ENCODE measurements at regions not wholly inside any gene's neighbourhood (a gene's known extent, or its start where the extent isn't known, plus 50 kb on each side); places are given as distances from the start of the nearest gene placed in this dataset.
A peak's percentile ranks its signal among the peaks of the same experiment; 100 is the strongest.

GRCh38 chrX:119996069-119996468 is 52.5 kb upstream of the NKAP start:
- POLR2A ChIA-PET, result no interaction called here
- Histone ChIP-seq H4K20me1 (ENCODE audit: insufficient read depth, low read length) (no peaks in the 10 kb centered on the region), H3K36me3 (ENCODE audit: insufficient read depth, low read length) (no peaks in the 10 kb centered on the region), H3K9me2 (ENCODE audit: insufficient read depth, low read length) (no peaks in the 10 kb centered on the region), H3K9me3 (ENCODE audit: low read length) (no peaks in the 10 kb centered on the region), H3K4me2 (ENCODE audit: low read length) (no peak overlapping the region), H2AFZ (ENCODE audit: low read length) (0 out of 2 replicates have a peak overlapping the region, but pooled peaks have one; percentile 50), H3K79me2 (ENCODE audit: insufficient read depth, low read depth, low read length) (no peaks in the 10 kb centered on the region), H3K4me1 (ENCODE audit: insufficient read depth, low read length, poor library complexity, severe bottlenecking) (peaks cover 43% of the 10 kb centered on the region), H3K27ac (ENCODE audit: low read depth, low read length, poor library complexity, severe bottlenecking) (no peak overlapping the region), H3K4me3 (ENCODE audit: low read depth, low read length, poor library complexity, severe bottlenecking) (no peak overlapping the region)
- DNase-seq (ENCODE audit: low spot score), result no peak
- BruUV-seq (replicated peaks), result no TSS peak
- intact Hi-C loops (cut with micrococcal nuclease; ENCODE audit: unreplicated experiment), result no loop called here
- CTCF ChIA-PET (ENCODE audit: unreplicated experiment), result no interaction called here
- TF ChIP-seq CTCF (conservative IDR thresholded peaks at IDR 0.05; ENCODE audit: low read length), result no peak
- TF ChIP-seq EZH2phosphoT487 (IDR thresholded peaks at IDR 0.05; ENCODE audit: borderline replicate concordance, low read depth, low read length), result no peak
